Fibroblast of skin of right quadriceps (primary cell): ENCODE measurements at regions not wholly inside any gene's neighbourhood (a gene's known extent, or its start where the extent isn't known, plus 50 kb on each side); places are given as distances from the start of the nearest gene placed in this dataset.
"Not testable (repeated sequence)": the region's sequence is repeated elsewhere in the genome, so short reads cannot be mapped to it uniquely, and the experiment has no call there.

Experiments
- DNase-seq: peaks from one replicate; pipeline ENCODE4 v3.0.0-alpha.2; 2013

DNA sequence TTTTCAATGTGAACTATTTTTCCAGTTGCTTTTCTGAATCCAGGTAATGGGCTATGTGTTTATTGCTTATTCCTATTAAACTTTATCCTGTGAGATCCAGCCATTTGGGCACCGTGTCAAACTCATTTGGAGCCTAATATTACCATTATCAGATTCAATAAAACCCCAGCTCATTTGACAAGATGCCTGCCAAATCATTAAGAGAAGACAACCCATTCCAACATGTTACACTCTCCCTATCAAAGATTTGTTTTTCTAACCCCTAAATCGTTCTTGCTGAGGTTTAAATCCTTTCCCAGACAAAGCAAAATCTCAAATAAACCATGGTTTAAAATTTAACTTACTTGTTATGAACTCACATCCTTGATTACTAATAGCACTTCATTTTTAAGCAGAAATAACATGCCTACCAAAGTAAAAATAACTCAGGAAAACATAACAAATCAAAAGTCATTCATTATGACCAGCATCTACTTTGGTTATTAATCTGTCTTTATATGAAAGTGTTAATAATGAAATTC lies 130.0 kb upstream of the TCF21 start:
- no peak for DNase-seq

DNA sequence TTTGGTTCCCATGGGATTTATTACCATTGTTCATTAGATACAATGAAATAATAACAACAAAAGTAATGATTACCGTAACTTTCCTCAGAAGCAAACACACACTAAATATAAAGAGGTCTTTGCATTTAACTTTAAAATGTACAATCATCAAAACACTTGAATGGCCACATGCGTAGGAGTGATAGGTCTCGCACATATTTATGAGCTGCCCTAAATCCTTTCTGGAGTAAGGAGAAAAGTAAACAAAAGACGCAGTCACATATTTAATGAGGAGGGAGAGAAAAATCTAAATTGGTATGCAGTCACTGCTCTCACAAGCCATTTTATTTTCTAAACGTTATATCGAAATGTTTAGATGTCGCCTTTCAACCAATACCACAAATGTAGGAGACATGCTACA lies 129.4 kb upstream of the TCF21 start:
- DNase-seq = no peak

DNA sequence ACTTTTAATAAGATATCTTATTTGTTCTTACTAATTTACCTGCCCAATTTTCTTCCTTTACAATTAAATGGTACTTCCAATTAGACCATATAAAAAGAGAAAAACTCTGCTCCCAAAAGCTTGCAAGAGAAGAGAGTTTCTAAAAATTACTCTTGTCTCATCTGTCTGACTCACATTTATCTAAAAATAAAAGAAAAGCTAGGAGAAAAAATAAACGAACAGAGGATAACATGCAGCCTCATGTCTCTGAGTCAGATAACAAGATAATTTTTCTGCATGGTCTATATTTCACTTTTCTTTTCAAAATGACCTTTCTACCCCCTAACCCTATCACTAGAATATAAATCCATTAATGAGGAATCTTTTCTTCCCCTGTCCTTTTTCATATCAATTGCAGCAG lies 127.2 kb upstream of the TCF21 start:
- DNase-seq = peak; percentile 59

GRCh38 chr6:133764008-133764753 lies 124.7 kb upstream of the TCF21 start:
- peak; percentile 83 for DNase-seq

DNA sequence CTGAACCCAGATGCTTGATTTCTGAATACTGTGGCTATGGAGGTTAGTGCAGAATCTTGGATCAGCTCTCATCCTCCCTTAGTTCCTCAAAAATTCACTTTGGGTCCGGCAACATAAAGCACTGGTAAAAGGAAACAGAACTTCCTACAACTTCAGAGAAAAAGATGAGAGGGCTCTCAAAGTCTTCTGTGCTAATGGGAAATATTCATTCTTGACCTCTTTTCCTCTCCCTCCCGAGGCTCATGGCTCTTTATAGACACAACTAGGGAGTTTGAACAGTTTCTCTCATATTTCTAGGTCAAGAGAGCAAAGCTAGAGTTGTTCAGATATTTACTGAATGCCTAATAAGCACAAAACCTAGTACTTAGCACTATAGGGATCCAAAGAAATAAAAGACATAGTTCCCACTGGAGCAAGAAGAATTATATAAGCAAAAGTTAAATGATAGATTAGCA lies 124.1 kb upstream of the TCF21 start:
- no peak for DNase-seq

- no peak for DNase-seq
Measured at GRCh38 chr6:133767357-133767970, 121.4 kb upstream of the TCF21 start.

DNA sequence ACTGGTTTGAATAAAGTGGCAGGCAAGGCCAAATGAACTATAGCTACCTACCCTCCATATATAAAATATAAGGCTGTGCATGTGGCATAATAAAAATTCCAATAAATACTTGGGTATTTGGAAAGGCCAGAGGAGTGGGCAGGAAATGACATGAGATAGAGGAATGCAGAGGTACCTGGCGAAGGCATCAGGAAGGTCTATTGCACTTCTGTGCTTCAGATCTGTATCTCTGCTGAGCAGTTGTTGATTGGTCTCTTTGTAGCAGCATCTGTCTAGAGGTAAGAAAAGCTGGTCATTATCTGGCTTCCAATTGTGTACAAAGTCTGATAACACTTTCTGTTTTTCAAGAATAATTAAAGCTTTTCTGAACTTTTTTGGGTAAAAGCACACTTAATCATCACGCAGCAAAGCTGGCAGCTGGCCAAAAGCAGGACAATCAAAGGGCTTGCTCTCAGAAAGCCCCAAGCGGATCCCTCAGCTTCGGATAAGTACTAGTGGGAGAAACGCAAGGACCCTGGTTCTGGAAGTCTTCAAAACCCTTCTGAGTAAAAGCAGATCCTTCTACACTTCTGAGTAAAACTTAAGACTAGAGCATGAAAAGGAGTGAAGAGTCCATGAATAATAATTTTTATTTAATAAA lies 120.1 kb upstream of the TCF21 start:
- no peak for DNase-seq

DNA sequence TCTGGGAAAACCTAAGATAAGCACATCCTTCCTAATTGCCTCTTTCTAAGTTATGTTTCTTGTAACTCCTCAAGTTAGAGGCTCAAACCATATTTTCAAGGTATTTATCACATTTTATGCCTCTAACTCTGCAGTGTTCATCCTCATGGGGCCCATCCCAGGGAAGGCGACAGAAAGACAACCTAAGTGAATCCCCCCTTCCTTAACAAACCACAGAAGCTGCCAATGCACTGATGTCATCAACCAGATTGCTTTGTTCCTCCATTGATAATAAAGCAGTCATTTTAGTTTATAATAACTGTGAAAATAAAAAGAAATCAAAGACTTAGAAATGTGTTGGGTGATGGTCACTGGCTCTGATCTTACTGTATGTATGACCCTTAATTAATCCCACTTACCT lies 119.5 kb upstream of the TCF21 start:
- DNase-seq = peak; percentile 73

DNA sequence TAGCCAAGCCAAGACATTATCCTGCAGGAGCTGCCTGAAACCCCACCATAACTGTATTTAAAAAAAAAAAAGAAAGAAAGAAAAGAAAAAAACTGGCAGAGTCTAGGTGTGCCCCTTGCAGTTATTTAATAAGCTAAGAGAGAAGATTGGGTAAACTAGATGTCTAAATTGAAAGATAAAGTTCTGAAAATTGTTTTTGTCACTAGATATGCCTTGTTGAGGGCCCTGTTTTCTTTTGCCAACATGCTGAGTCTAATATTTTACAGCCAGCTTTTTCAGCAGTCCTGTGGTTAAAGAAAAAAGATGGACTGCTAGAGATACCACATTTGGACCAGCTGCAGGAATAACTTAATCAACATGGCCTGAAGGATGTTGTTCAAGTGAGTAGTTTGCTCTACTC lies 116.3 kb upstream of the TCF21 start:
- DNase-seq = no peak

GRCh38 chr6:133773776-133774175 lies 115.1 kb upstream of the TCF21 start:
- DNase-seq = no peak

DNA sequence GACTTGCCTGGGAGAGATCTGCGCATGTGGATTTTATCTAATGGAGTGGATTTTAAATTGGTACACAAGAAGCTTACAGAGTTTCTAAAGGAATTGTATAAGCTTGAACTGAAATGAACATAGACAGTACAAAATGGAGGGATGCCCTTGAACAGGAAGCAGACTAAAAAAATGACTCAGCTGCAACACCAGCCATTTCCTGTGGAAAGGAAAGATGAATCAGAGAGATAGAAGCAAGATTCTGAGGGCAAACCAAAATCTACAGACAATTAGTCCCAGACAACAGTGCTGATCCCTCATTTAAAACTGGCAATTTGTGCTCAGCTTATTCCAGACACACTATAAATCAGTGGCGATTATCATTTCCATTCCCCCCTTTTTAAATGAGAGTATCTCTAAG lies 114.6 kb upstream of the TCF21 start:
- peak; percentile 75 for DNase-seq

- DNase-seq = peak; percentile 77
Measured at GRCh38 chr6:133778414-133779130, 110.3 kb upstream of the TCF21 start.

GRCh38 chr6:133779916-133780695 lies 108.8 kb upstream of the TCF21 start:
- DNase-seq = peak; percentile 22

GRCh38 chr6:133786016-133786415 lies 102.9 kb upstream of the TCF21 start:
- DNase-seq = peak; percentile 43

GRCh38 chr6:133787122-133787521 lies 101.8 kb upstream of the TCF21 start:
- no peak for DNase-seq

DNA sequence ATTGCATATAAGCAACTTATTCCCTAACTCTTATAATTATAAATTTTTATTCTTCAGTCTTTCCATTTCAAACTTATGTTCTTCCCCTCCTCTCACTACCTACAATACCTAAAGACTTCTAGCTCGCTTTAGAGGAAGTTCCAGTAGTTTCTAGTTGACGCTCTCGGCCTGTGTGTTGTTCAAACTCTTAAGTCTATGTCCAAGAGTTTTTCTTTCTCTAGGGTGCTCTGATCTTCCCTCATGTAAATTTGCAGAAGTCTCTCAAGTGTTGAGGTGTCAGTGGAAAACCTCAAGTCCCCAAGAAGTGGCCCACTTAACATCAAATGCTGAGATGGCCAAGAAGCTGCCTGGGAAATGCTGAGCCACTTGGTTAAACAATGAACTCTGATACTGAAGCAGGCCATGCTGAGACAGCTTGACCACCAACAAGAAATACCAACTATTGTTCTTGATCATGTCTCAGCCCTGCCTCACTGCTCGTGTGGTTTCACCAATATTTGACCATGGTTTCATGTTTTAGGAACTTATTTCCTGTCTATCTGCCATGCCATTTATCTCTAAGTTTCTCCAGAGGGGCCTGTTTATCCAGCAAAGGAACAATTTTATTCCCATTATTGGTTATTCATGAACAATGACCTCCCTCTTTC lies 100.9 kb upstream of the TCF21 start:
- DNase-seq = no peak

DNA sequence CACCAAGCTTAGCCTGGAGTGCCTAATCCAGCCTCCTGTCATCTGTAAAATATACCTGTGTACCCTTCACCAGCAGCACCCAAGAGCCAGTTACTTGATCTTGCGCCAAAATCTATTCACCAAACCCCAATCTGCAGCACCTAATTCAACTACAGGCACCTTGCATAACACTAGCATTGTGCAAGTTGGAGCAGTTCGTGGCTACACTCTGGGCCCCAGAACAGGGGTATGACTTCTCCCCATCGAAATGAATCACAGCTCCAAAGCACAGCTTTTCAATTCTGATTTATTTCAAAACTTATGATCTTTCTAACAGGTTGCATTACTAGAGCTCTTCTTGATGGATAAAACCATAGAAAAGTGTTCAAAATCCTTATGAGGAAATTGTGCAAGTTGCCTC lies 100.4 kb upstream of the TCF21 start:
- no peak for DNase-seq

DNA sequence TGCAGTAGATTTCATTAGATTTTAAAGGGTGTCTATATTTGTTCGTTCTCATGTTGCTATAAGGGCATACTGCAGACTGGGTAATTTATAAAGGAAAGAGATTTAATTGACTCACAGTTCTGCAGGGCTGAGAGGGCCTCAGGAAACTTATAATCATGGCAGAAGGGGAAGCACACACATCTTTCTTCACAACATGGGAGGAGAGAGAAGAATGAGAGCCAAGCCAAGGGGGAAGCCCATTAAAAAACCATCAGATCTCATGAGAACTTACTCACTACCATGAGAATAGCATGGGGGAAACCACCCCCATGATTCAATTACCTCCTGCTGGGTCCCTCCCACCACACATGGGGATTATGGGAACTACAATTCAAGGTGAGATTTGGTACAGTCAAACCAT lies 99.5 kb upstream of the TCF21 start:
- not testable (repeated sequence) for DNase-seq

GRCh38 chr6:133790756-133791155 lies 98.2 kb upstream of the TCF21 start:
- DNase-seq = peak; percentile 23

DNA sequence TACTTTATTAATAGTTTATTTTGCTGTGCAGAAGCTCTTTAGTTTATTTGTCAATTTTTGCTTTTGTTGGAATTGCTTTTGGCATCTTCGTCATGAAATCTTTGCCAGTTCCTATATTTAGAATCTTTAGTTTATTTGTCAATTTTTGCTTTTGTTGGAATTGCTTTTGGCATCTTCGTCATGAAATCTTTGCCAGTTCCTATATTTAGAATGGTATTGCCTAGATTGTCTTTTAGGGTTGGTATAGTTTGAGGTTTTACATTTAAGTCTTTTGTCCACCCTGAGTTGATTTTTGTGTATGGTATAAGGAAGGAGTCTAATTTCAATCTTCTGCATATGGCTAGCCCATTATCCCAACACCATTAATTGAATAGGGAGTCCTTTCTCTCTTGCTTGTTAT lies 93.9 kb upstream of the TCF21 start:
- not testable (repeated sequence) for DNase-seq

DNA sequence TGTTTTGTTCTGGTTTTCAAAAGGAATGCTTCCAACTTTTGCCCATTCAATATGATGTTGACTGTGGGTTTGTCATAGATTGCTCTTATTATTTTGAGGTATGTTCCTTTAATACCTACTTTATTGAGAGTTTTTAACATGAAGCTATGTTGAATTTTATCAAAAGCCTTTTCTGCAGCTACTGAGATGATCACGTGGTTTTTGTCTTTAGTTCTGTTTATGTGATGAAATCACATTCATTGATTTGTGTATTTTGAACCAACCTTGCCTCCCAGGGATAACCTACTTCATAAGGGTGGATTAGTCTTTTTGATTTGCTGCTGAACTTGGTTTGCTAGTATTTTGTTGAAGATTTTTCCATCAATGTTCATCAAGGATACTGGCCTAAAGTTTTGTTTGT lies 92.7 kb upstream of the TCF21 start:
- no peak for DNase-seq

DNA sequence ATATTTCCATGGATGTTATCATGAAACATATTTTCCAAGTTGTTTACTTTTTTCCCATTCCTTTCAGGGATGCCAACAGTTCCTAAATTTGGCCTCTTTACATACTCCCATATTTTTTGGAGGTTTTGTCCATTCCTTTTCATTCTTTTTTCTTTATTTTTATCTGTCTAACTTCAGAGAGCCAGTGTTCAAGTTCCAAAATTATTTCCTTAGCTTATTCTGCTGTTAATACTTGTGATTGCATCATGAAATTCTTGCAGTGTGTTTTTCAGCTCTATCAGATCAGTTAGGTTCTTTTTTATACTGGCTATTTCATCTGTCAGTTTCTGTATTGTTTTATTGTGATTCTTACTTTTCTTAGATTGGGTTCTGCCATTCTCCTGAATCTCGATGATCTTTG lies 89.9 kb upstream of the TCF21 start:
- DNase-seq = no peak
